GM23338 (cell line): ENCODE measurements at regions not wholly inside any gene's neighbourhood (a gene's known extent, or its start where the extent isn't known, plus 50 kb on each side); places are given as distances from the start of the nearest gene placed in this dataset.

Experiments
- ATAC-seq: fragments of 200-7000 bp; cut with Tn5 transposase; 3 replicates; pipeline ENCODE4 v1.9.1; 2020
- DNase-seq: peaks from one replicate; pipeline ENCODE4 v3.0.0-alpha.2; 2015; ENCODE audit warnings: low spot score
- H2AFZ ChIP-seq: fragments of 200-600 bp; sonication (generic); 2 replicates; pipeline ENCODE4 v1.8.0; 2016; ENCODE audit warnings: antibody characterized with exemption, mild to moderate bottlenecking, moderate library complexity
- H3F3A ChIP-seq: fragments of 200-600 bp; sonication (generic); replicated peaks from 2 replicates; pipeline ENCODE4 v1.8.0; 2017; ENCODE audit warnings: antibody characterized with exemption, mixed run types, low read depth
- H3K27ac ChIP-seq: fragments of 200-600 bp; sonication (generic); 2 replicates; pipeline ENCODE4 v1.6.1; 2016; ENCODE audit warnings: low read depth
- H3K27me3 ChIP-seq: fragments of 200-600 bp; sonication (generic); 2 replicates; pipeline ENCODE4 v1.8.0; 2016; ENCODE audit warnings: mild to moderate bottlenecking, mixed run types, moderate library complexity; ENCODE audit not compliant: insufficient read depth
- H3K36me3 ChIP-seq: fragments of 200-600 bp; sonication (generic); 2 replicates; pipeline ENCODE4 v1.8.0; 2016; ENCODE audit warnings: mild to moderate bottlenecking; ENCODE audit not compliant: insufficient read depth
- H3K4me1 ChIP-seq: fragments of 200-600 bp; sonication (generic); 2 replicates; pipeline ENCODE4 v1.8.0; 2016; ENCODE audit warnings: mild to moderate bottlenecking, moderate library complexity; ENCODE audit not compliant: insufficient read depth
- H3K4me2 ChIP-seq: fragments of 200-600 bp; sonication (generic); 2 replicates; pipeline ENCODE4 v1.7.1; 2017; ENCODE audit warnings: mixed run types
- H3K4me3 ChIP-seq: fragments of 200-600 bp; sonication (generic); 2 replicates; pipeline ENCODE4 v1.6.1; 2016; ENCODE audit warnings: mixed run types
- H3K79me2 ChIP-seq: fragments of 200-600 bp; sonication (generic); replicated peaks from 2 replicates; pipeline ENCODE4 v1.8.0; 2017; ENCODE audit warnings: mild to moderate bottlenecking; ENCODE audit not compliant: insufficient read depth
- H3K9me2 ChIP-seq: fragments of 200-600 bp; sonication (generic); 2 replicates; pipeline ENCODE4 v1.8.0; 2017; ENCODE audit not compliant: insufficient read depth
- H4K20me1 ChIP-seq: fragments of 200-600 bp; sonication (generic); replicated peaks from 2 replicates; pipeline ENCODE4 v1.8.0; 2017; ENCODE audit warnings: mild to moderate bottlenecking; ENCODE audit not compliant: insufficient read depth
- H3K27ac Mint-ChIP-seq: 2 replicates; pipeline ENCODE4 v1.8.0; 2020; ENCODE audit warnings: inconsistent platforms, mild to moderate bottlenecking, moderate library complexity, mixed read lengths
- H3K27me3 Mint-ChIP-seq: 3 replicates; pipeline ENCODE4 v1.8.0; 2022; ENCODE audit warnings: low read depth, mild to moderate bottlenecking, moderate library complexity, mixed read lengths, inconsistent platforms; ENCODE audit not compliant: insufficient read depth, poor library complexity
- H3K36me3 Mint-ChIP-seq: 3 replicates; pipeline ENCODE4 v1.8.0; 2021; ENCODE audit warnings: low read depth, mild to moderate bottlenecking, inconsistent platforms, moderate library complexity, mixed read lengths
- H3K4me1 Mint-ChIP-seq: 3 replicates; pipeline ENCODE4 v1.8.0; 2020; ENCODE audit warnings: mild to moderate bottlenecking, inconsistent platforms, mixed read lengths
- H3K4me3 Mint-ChIP-seq: 3 replicates; pipeline ENCODE4 v1.8.0; 2021; ENCODE audit warnings: moderate library complexity, mild to moderate bottlenecking, inconsistent platforms, mixed read lengths
- H3K9me3 Mint-ChIP-seq: 3 replicates; pipeline ENCODE4 v1.8.0; 2020; ENCODE audit warnings: moderate library complexity, mild to moderate bottlenecking, inconsistent platforms, mixed read lengths
- JUNB ChIP-seq: IDR thresholded peaks from one replicate; pipeline ENCODE4 v1.6.1; 2016; ENCODE audit warnings: antibody characterized with exemption; ENCODE audit not compliant: unreplicated experiment
- ZNF331 ChIP-seq: fragments of 250-450 bp; sonication (Bioruptor Pico); IDR thresholded peaks from 2 replicates; pipeline ENCODE4 v1.5.0; 2020; ENCODE audit warnings: low read depth, mild to moderate bottlenecking, moderate library complexity
- ZNF462 ChIP-seq: fragments of 250-450 bp; sonication (Bioruptor Pico); IDR thresholded peaks from 2 replicates; pipeline ENCODE4 v1.5.0; 2020; ENCODE audit warnings: mild to moderate bottlenecking, moderate library complexity
- TF ChIP-seq, protein P1 (sequence below), 2 experiments: fragments of 200-600 bp in 1 of 2; sonication (generic) in 1 of 2; conservative IDR thresholded peaks; 2 replicates each; pipeline versions ENCODE4 v1.5.1 to v1.6.1; 2016 to 2017; ENCODE audit warnings: antibody characterized with exemption in 2 of 2, low read depth in 2 of 2, mild to moderate bottlenecking in 2 of 2, moderate library complexity in 1 of 2

GRCh38 chr10:89829262-89829886 lies 128.0 kb downstream of the KIF20B start:
- Histone ChIP-seq H3K4me3 (no peak overlapping the region), H2AFZ (peak overlapping the region; percentile 40), H3K27me3 (no peaks in the 10 kb centered on the region), H3K4me1 (no peaks in the 10 kb centered on the region), H4K20me1 (no peaks in the 10 kb centered on the region), H3K27ac (no peak overlapping the region), H3K79me2 (no peaks in the 10 kb centered on the region), H3K9me2 (0 out of 2 replicates have a peak, but pooled peaks cover 4% of the 10 kb centered on the region), H3K36me3 (no peaks in the 10 kb centered on the region), H3K4me2 (no peak overlapping the region), H3F3A (no peaks in the 10 kb centered on the region)
- no peaks in the 10 kb centered on the region for H3K36me3 Mint-ChIP-seq
- DNase-seq: no peak
- no peaks in the 10 kb centered on the region for H3K4me1 Mint-ChIP-seq
- no peak for TF ChIP-seq JUNB
- TF ChIP-seq, protein P1, sequence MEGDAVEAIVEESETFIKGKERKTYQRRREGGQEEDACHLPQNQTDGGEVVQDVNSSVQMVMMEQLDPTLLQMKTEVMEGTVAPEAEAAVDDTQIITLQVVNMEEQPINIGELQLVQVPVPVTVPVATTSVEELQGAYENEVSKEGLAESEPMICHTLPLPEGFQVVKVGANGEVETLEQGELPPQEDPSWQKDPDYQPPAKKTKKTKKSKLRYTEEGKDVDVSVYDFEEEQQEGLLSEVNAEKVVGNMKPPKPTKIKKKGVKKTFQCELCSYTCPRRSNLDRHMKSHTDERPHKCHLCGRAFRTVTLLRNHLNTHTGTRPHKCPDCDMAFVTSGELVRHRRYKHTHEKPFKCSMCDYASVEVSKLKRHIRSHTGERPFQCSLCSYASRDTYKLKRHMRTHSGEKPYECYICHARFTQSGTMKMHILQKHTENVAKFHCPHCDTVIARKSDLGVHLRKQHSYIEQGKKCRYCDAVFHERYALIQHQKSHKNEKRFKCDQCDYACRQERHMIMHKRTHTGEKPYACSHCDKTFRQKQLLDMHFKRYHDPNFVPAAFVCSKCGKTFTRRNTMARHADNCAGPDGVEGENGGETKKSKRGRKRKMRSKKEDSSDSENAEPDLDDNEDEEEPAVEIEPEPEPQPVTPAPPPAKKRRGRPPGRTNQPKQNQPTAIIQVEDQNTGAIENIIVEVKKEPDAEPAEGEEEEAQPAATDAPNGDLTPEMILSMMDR (conservative IDR thresholded peaks at IDR 0.05; ENCODE audit: low read depth in 2 of 2): no peak
- H3K27me3 Mint-ChIP-seq: peaks cover 2% of the 10 kb centered on the region
- H3K27ac Mint-ChIP-seq: no peak overlapping the region
- no peak overlapping the region for H3K4me3 Mint-ChIP-seq
- no peak for ATAC-seq
- H3K9me3 Mint-ChIP-seq: no peaks in the 10 kb centered on the region

GRCh38 chr10:89829887-89830269 lies 128.5 kb downstream of the KIF20B start:
- Histone ChIP-seq H3K4me3 (no peak overlapping the region), H3K27me3 (no peaks in the 10 kb centered on the region), H3F3A (no peaks in the 10 kb centered on the region), H3K36me3 (no peaks in the 10 kb centered on the region), H3K27ac (no peak overlapping the region), H2AFZ (peak overlapping the region; percentile 40; the same call in 1 of the 2 replicates), H3K4me2 (no peak overlapping the region), H3K79me2 (no peaks in the 10 kb centered on the region), H3K4me1 (no peaks in the 10 kb centered on the region), H3K9me2 (0 out of 2 replicates have a peak, but pooled peaks cover 4% of the 10 kb centered on the region), H4K20me1 (no peaks in the 10 kb centered on the region)
- Mint-ChIP-seq H3K4me1 (no peaks in the 10 kb centered on the region), H3K36me3 (no peaks in the 10 kb centered on the region), H3K9me3 (no peaks in the 10 kb centered on the region), H3K4me3 (no peak overlapping the region), H3K27ac (no peak overlapping the region), H3K27me3 (peaks cover 2% of the 10 kb centered on the region)
- no peak for ATAC-seq
- no peak for TF ChIP-seq ZNF331 (CRISPR knock-in tag)
- TF ChIP-seq, protein P1 (conservative IDR thresholded peaks at IDR 0.05; ENCODE audit: low read depth in 2 of 2): no peak
- no peak for TF ChIP-seq JUNB
- DNase-seq: no peak

- Histone ChIP-seq H3K27me3 (no peaks in the 10 kb centered on the region), H3K4me1 (no peaks in the 10 kb centered on the region), H3K4me3 (no peak overlapping the region), H3K4me2 (no peak overlapping the region), H3K27ac (no peak overlapping the region), H4K20me1 (no peaks in the 10 kb centered on the region), H3K79me2 (no peaks in the 10 kb centered on the region), H2AFZ (no peak overlapping the region), H3F3A (no peaks in the 10 kb centered on the region), H3K36me3 (no peaks in the 10 kb centered on the region), H3K9me2 (0 out of 2 replicates have a peak, but pooled peaks cover 4% of the 10 kb centered on the region)
- H3K4me3 Mint-ChIP-seq: no peak overlapping the region
- no peaks in the 10 kb centered on the region for H3K9me3 Mint-ChIP-seq
- H3K4me1 Mint-ChIP-seq: no peaks in the 10 kb centered on the region
- no peaks in the 10 kb centered on the region for H3K36me3 Mint-ChIP-seq
- no peak overlapping the region for H3K27ac Mint-ChIP-seq
- ATAC-seq: no peak
- DNase-seq: no peak
- peaks cover 2% of the 10 kb centered on the region for H3K27me3 Mint-ChIP-seq
- no peak for TF ChIP-seq ZNF462 (CRISPR knock-in tag)
These were observed 129.2 kb downstream of the KIF20B start for GRCh38 chr10:89830624-89831023.
